Smooth muscle cell of the brain vasculature (primary cell): ENCODE measurements at regions not wholly inside any gene's neighbourhood (a gene's known extent, or its start where the extent isn't known, plus 50 kb on each side); places are given as distances from the start of the nearest gene placed in this dataset.
"Not testable (repeated sequence)": the region's sequence is repeated elsewhere in the genome, so short reads cannot be mapped to it uniquely, and the experiment has no call there.

ENCODE experiments used
- DNase-seq: peaks from one replicate; pipeline ENCODE4 v3.0.0-alpha.2; 2012; ENCODE audit warnings: low read depth, low spot score

GRCh38 chr3:137438561-137438960 is 325.6 kb upstream of the SOX14 start:
- DNase-seq: no peak

- DNase-seq: no peak
Measured at GRCh38 chr3:137460944-137461343, 303.2 kb upstream of the SOX14 start.

GRCh38 chr3:137463131-137463530 is 301.0 kb upstream of the SOX14 start:
- DNase-seq: no peak

- no peak for DNase-seq
Measured at GRCh38 chr3:137464341-137464740, 299.8 kb upstream of the SOX14 start.

- no peak for DNase-seq
Measured at GRCh38 chr3:137468446-137468845, 295.7 kb upstream of the SOX14 start.

GRCh38 chr3:137469263-137469662 is 294.9 kb upstream of the SOX14 start:
- no peak for DNase-seq

GRCh38 chr3:137471130-137471529 is 293.0 kb upstream of the SOX14 start:
- DNase-seq: no peak

- no peak for DNase-seq
Measured at GRCh38 chr3:137471558-137472204, 292.4 kb upstream of the SOX14 start.

- DNase-seq: no peak
Measured at GRCh38 chr3:137477614-137478013, 286.5 kb upstream of the SOX14 start.

GRCh38 chr3:137509354-137510045 is 254.6 kb upstream of the SOX14 start:
- DNase-seq: no peak

- DNase-seq: no peak
Measured at GRCh38 chr3:137511655-137512054, 252.5 kb upstream of the SOX14 start.

- no peak for DNase-seq
Measured at GRCh38 chr3:137514853-137515252, 249.3 kb upstream of the SOX14 start.

- no peak for DNase-seq
Measured at GRCh38 chr3:137519602-137520001, 244.5 kb upstream of the SOX14 start.

- no peak for DNase-seq
Measured at GRCh38 chr3:137524751-137525150, 239.4 kb upstream of the SOX14 start.

- no peak for DNase-seq
Measured at GRCh38 chr3:137525471-137525870, 238.6 kb upstream of the SOX14 start.

- no peak for DNase-seq
Measured at GRCh38 chr3:137542049-137542448, 222.1 kb upstream of the SOX14 start.

- no peak for DNase-seq
Measured at GRCh38 chr3:137554242-137554641, 209.9 kb upstream of the SOX14 start.

GRCh38 chr3:137568880-137569279 is 195.2 kb upstream of the SOX14 start:
- DNase-seq: no peak

GRCh38 chr3:137572931-137573330 is 191.2 kb upstream of the SOX14 start:
- no peak for DNase-seq

- DNase-seq: no peak
Measured at GRCh38 chr3:137582484-137582883, 181.6 kb upstream of the SOX14 start.

GRCh38 chr3:137583256-137583655 is 180.9 kb upstream of the SOX14 start:
- DNase-seq: no peak

- DNase-seq: no peak
Measured at GRCh38 chr3:137588871-137589270, 175.2 kb upstream of the SOX14 start.

GRCh38 chr3:137595415-137595814 is 168.7 kb upstream of the SOX14 start:
- DNase-seq: not testable (repeated sequence)

- no peak for DNase-seq
Measured at GRCh38 chr3:137610723-137611122, 153.4 kb upstream of the SOX14 start.
